H1 (cell line): ENCODE measurements at regions not wholly inside any gene's neighbourhood (a gene's known extent, or its start where the extent isn't known, plus 50 kb on each side); places are given as distances from the start of the nearest gene placed in this dataset.

ENCODE experiments used
- CHD7 ChIP-seq: fragments of 300-600 bp; sonication (generic); IDR thresholded peaks from 2 replicates; pipeline ENCODE4 v1.7.1; 2012; ENCODE audit warnings: low read length, moderate library complexity, mild to moderate bottlenecking, inconsistent platforms; ENCODE audit not compliant: insufficient replicate concordance
- CTCF ChIP-seq, 3 experiments: IDR thresholded peaks; 1 replicate in 2 of 3; 2 replicates in 1 of 3; pipeline versions ENCODE4 v1.5.1 to v1.6.1; 2011; ENCODE audit warnings: low read length in 3 of 3, mild to moderate bottlenecking in 3 of 3, inconsistent platforms in 2 of 3, low read depth in 1 of 3, moderate library complexity in 1 of 3; ENCODE audit not compliant: insufficient read depth in 1 of 3; ENCODE audit errors: control extremely low read depth in 1 of 3
- FOSL1 ChIP-seq: IDR thresholded peaks from 2 replicates; pipeline ENCODE4 v1.6.1; 2011; ENCODE audit warnings: mild to moderate bottlenecking, low read depth, low read length, moderate library complexity; ENCODE audit not compliant: insufficient read depth
- GABPA ChIP-seq: IDR thresholded peaks from 2 replicates; pipeline ENCODE4 v1.6.1; 2011; ENCODE audit warnings: mild to moderate bottlenecking, low read length, moderate library complexity, borderline replicate concordance; ENCODE audit not compliant: insufficient read depth
- GTF2F1 ChIP-seq: IDR thresholded peaks from 2 replicates; pipeline ENCODE4 v1.6.1; 2012; ENCODE audit warnings: low read depth, low read length, improper control_type of control experiment, borderline replicate concordance
- JUND ChIP-seq: IDR thresholded peaks from 2 replicates; pipeline ENCODE4 v1.6.1; 2011; ENCODE audit warnings: mild to moderate bottlenecking, improper control_type of control experiment, low read length
- KDM1A ChIP-seq: fragments of 200-600, 300-600 bp; sonication (generic); IDR thresholded peaks from 2 replicates; pipeline ENCODE4 v1.7.1; 2016; ENCODE audit warnings: mild to moderate bottlenecking, low read length, borderline replicate concordance
- SP4 ChIP-seq: IDR thresholded peaks from 2 replicates; pipeline ENCODE4 v1.6.1; 2012; ENCODE audit warnings: low read length, inconsistent platforms
- ZNF274 ChIP-seq: IDR thresholded peaks from 2 replicates; pipeline ENCODE4 v1.7.0; 2012; ENCODE audit warnings: low read length, borderline replicate concordance; ENCODE audit errors: extremely low read depth

GRCh38 chr12:12011880-12012260 lies 58.9 kb upstream of the BCL2L14 start (continued):
- no peak for TF ChIP-seq CHD7
- TF ChIP-seq FOSL1: no peak
- TF ChIP-seq GTF2F1: no peak
- no peak for TF ChIP-seq ZNF274
- TF ChIP-seq GABPA: no peak
- TF ChIP-seq JUND: no peak
- TF ChIP-seq CTCF (IDR thresholded peaks at IDR 0.05; ENCODE audit: control extremely low read depth in 1 of 3, insufficient read depth in 1 of 3, low read depth in 1 of 3, low read length in 3 of 3): no peak
- TF ChIP-seq SP4: no peak
- TF ChIP-seq KDM1A: no peak
